Skeletal muscle tissue (tissue), 3 donors: ENCODE measurements at regions not wholly inside any gene's neighbourhood (a gene's known extent, or its start where the extent isn't known, plus 50 kb on each side); places are given as distances from the start of the nearest gene placed in this dataset.
"Not testable (repeated sequence)": the region's sequence is repeated elsewhere in the genome, so short reads cannot be mapped to it uniquely, and the experiment has no call there.

Source experiments
- H3K27ac ChIP-seq: one replicate; pipeline ENCODE4 v1.7.0; 2013; ENCODE audit warnings: mild to moderate bottlenecking, low read depth, low read length, inconsistent platforms
- H3K27me3 ChIP-seq, 3 donors: one replicate each; pipeline ENCODE4 v1.7.0; 2013; ENCODE audit warnings: low read length in 3 of 3; ENCODE audit not compliant: control insufficient read depth in 3 of 3, insufficient read depth in 3 of 3
- H3K36me3 ChIP-seq, 3 donors: one replicate each; pipeline ENCODE4 v1.7.0; 2013; ENCODE audit warnings: low read length in 3 of 3; ENCODE audit not compliant: control insufficient read depth in 3 of 3, insufficient read depth in 3 of 3
- H3K4me1 ChIP-seq, 3 donors: one replicate each; pipeline ENCODE4 v1.7.0; 2013; ENCODE audit warnings: low read length in 3 of 3, mild to moderate bottlenecking in 3 of 3; ENCODE audit not compliant: control insufficient read depth in 3 of 3, insufficient read depth in 3 of 3
- H3K4me3 ChIP-seq, 3 donors: one replicate each; pipeline ENCODE4 v1.7.0; 2013; ENCODE audit warnings: low read length in 3 of 3
- H3K9ac ChIP-seq, 3 donors: one replicate each; pipeline ENCODE4 v1.7.0; 2013; ENCODE audit warnings: low read length in 3 of 3, mild to moderate bottlenecking in 3 of 3, moderate library complexity in 2 of 3, low read depth in 1 of 3
- H3K9me3 ChIP-seq, 3 donors: one replicate each; pipeline ENCODE4 v1.7.0; 2013; ENCODE audit warnings: low read length in 3 of 3; ENCODE audit not compliant: control insufficient read depth in 3 of 3
- donor health status: Osteomylitis.

DNA sequence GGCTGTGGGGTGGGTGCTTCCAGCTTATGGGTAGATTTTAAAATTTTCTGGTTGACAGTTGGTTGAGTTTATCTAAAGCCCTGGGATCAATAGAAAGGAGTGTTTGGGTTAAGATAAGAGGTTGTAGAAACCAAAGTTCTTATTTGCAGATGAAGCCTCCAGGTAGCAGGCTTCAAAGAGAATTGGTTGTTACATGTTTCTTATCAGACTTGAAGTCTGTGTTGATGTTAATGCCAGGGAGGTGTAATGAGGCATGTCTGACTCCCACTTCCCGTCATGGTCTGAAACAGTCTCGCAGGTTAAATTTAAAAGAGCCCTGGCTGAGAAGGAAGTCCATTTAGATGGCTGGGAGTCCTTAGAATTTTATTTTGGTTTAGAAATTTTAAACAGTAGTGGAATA is 165.2 kb upstream of the TMEM72 start:
- H3K4me3 ChIP-seq = no peak overlapping the region
- H3K36me3 ChIP-seq = no peaks in the 10 kb centered on the region
- H3K27me3 ChIP-seq = no peaks in the 10 kb centered on the region
- H3K4me1 ChIP-seq = no peaks in the 10 kb centered on the region
- no peaks in the 10 kb centered on the region for H3K9me3 ChIP-seq
- no peak overlapping the region for H3K27ac ChIP-seq
- no peak overlapping the region for H3K9ac ChIP-seq

DNA sequence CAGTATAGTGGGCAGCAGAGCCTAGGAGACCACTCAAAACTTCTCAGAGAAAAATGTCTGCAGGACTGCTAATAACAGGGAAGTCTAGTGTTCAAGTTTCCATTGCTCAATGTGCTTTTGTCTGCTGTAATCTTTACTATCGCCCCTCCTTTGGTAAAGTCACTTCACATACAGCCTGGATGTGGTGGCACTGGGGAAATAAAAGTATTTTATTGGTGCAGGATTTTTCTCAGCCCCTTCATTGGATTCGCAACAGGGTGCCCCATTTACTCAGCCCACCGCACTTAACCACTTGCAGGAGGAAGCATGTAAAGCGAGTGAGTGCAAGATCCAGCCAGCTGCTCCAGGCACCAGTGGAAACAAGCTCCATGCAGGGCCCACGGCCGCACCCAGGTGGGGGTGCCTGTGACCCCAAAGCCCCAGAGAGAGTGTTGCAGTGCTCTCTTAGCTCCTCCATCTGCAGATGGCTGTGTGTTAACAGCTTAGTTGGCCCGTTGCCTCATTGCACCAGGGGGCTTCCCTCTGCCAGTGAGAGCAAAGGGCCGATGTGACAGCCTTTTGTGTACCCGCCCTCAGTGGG is 163.5 kb upstream of the TMEM72 start:
- no peak overlapping the region for H3K4me3 ChIP-seq
- no peaks in the 10 kb centered on the region for H3K27me3 ChIP-seq

DNA sequence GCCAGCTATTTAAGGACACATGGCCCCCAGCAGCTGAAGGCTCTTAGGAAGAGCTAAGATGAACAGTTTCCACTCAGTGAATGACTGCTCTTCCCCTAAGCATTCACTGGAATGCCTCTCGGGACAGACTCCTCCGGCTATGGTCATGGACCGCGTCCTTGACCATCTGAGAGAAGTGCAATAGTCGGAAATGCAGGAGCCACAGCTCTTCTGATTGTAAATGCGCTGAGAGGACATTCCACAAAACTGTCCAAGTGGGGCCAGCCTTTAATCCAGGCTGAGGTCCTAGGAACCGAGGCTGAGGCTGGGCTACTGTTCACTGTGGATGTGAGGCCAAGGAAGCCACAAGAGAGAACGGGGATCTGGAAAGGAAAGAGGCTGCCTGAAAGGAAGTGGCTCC is 162.0 kb upstream of the TMEM72 start:
- Histone ChIP-seq H3K9me3 (no peaks in the 10 kb centered on the region), H3K4me3 (no peak overlapping the region), H3K36me3 (no peaks in the 10 kb centered on the region), H3K27ac (no peak overlapping the region), H3K9ac (no peak overlapping the region), H3K4me1 (no peaks in the 10 kb centered on the region), H3K27me3 (no peaks in the 10 kb centered on the region)

More for the DNA sequence above, 163.5 kb upstream of the TMEM72 start:
- Histone ChIP-seq H3K36me3 (no peaks in the 10 kb centered on the region), H3K4me1 (no peaks in the 10 kb centered on the region), H3K9ac (no peak overlapping the region), H3K9me3 (no peaks in the 10 kb centered on the region), H3K27ac (no peak overlapping the region)

DNA sequence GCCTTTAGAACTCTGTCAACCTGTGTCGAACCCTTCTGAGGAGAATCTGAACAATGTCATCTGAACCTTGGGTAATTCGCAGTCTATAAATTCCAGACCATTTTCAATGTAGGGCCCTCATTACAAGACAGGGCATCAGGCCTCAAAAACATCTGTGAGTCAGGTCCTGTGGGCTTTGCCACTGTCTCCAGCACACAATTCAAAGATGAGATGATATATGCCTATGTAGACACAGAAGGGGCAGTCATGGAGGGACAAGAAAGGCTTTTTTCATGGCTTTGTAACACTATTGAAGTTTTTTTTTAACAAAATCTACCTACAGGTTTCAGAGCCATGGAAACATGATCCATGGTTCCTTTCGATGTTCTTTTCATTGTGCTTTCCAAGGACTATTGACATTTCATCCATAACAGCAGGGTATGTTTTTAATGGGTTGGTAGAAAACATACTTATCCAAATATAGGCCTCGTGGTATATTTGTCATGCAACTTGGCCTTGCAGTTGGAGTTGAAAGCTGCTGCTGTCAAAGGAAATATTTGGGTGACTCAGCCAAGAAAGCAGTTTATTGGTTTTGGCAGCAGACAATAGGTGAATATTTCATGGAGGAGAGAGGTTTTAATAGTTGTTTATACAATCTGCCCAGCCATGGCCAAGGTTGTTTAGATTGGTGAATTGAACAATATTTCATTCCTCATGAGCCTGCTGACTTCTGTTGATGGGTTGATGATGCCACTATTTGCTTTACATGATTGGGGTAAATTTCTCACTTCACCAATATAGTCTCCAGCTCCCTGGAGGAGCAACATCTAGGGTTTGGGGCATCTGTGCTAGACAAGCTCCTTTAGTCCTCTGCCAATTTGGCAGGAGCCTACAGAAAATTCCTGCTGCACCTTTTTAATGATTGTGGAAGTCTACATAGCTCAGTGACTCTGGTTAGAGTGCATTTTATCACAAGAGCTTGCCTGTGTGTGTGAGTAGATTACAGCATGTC is 158.4 kb upstream of the TMEM72 start:
- Histone ChIP-seq H3K9ac (no peak overlapping the region), H3K27ac (no peak overlapping the region), H3K4me1 (no peaks in the 10 kb centered on the region), H3K27me3 (no peaks in the 10 kb centered on the region), H3K9me3 (no peaks in the 10 kb centered on the region), H3K36me3 (no peaks in the 10 kb centered on the region), H3K4me3 (no peak overlapping the region)

DNA sequence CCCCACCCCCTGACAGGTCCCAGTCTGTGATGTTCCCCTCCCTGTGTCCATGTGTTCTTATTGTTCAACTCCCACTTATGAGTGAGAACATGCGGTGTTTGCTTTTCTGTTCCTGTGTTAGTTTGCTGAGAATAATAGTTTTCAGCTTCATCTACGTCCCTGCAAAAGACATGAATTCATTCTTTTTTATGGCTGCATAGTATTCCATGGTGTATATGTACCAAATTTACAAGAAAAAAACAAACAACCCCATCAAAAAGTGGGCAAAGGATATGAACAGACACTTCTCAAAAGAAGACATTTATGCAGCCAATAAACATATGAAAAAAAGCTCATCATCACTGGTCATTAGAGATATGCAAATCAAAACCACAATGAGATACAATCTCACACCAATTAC is 156.8 kb upstream of the TMEM72 start:
- H3K36me3 ChIP-seq, H3K4me3 ChIP-seq, H3K27ac ChIP-seq, H3K9ac ChIP-seq, H3K4me1 ChIP-seq, H3K9me3 ChIP-seq, H3K27me3 ChIP-seq: not testable (repeated sequence)

DNA sequence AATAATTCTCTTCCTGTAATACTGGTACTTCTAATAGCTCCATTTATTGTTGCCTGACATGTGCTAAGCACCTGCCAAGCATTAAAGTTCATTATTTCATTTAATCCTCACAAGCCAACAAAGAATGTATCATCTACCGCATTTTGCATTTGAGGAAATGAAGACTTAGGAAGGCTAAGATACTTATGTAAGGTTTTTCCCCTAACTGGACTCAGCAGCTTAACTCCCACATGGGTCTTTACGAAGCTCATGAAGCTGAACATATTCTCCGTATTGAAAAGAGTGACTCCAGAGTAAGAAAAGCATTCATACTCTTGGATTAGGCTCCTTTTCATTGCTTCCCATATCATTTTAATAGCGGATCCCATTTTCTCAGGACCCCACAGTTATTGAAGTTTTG is 155.7 kb upstream of the TMEM72 start:
- Histone ChIP-seq H3K4me3 (no peak overlapping the region), H3K4me1 (no peaks in the 10 kb centered on the region), H3K27ac (no peak overlapping the region), H3K27me3 (no peaks in the 10 kb centered on the region), H3K9ac (no peak overlapping the region), H3K36me3 (no peaks in the 10 kb centered on the region), H3K9me3 (no peaks in the 10 kb centered on the region)

DNA sequence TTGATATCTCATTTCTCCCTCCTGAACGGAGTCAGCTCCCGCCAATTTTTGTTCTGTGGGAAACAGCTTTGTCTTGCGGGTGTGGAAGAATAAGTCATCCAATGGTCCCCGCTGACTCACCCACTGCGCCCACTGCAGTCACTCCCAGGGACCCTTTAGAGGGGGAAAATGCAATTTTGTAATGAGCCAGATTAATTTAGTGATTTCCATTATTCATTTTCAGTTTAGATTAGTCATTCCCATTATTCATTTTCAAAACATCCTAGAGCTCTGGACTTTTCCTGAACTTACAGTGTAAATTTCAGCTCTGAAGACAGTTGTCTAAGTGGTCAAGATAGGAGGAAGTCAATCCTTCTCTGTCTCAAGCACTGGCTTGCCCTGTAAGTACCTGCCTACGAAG is 154.9 kb upstream of the TMEM72 start:
- no peak overlapping the region for H3K27ac ChIP-seq
- no peaks in the 10 kb centered on the region for H3K36me3 ChIP-seq
- H3K4me3 ChIP-seq = no peak overlapping the region
- H3K9ac ChIP-seq = no peak overlapping the region
- H3K4me1 ChIP-seq = no peaks in the 10 kb centered on the region
- no peaks in the 10 kb centered on the region for H3K27me3 ChIP-seq
- H3K9me3 ChIP-seq = no peaks in the 10 kb centered on the region

DNA sequence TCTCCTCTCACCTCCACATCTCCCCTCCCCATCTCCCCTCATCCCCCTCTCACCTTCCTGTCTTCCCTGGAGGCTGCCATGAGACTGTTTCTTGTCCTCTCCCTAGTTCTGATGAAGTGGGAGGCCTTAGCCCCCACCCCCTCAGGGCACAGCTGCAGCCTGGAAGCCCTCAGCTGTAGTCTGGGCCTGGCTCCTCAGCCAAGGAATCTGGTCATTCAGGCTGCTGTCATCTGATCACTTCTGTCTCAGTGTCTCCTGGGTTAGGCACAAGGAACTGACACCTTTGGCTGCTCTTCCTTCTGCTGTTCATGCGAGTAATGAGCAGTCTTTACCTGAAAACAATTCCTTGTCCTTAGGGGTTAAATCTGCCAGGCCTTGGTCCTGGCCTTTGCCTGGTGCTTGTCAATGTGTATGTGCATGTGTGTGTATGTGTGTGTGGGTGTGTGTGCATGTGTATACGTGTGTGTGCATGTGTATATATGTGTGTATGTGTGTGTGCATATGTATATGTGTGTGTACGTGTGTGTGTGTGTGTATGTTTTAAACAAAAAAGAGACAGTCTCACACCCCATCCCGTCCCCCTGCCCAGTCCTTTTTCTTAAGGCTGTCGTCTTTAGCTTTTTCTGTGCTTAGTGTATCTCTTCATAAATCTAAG is 153.5 kb upstream of the TMEM72 start:
- Histone ChIP-seq H3K27ac (no peak overlapping the region), H3K36me3 (no peaks in the 10 kb centered on the region), H3K9ac (no peak overlapping the region), H3K4me1 (no peaks in the 10 kb centered on the region), H3K27me3 (no peaks in the 10 kb centered on the region), H3K4me3 (no peak overlapping the region), H3K9me3 (no peaks in the 10 kb centered on the region)

DNA sequence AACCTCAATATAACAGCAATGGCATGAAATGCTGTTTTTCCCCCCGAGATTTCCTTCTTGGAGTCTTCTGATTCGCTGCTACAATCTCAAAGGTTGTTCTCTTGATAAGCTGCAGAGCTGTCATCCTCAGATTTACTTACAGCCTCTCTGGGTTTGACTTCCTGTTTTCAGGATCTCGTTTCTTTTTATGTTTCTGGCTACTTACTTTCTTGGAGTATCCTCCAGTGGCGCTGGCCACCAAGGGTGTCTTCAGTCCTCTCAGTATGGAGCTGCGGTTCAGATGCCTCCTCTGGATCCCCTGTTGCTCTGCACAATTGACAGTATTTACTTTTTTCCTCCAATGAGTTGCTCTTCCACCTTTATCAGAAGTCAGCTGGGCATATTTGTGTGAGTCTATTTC is 152.0 kb upstream of the TMEM72 start:
- Histone ChIP-seq H3K9me3 (no peaks in the 10 kb centered on the region), H3K4me3 (no peak overlapping the region), H3K27ac (no peak overlapping the region), H3K27me3 (no peaks in the 10 kb centered on the region), H3K36me3 (no peaks in the 10 kb centered on the region), H3K9ac (no peak overlapping the region), H3K4me1 (no peaks in the 10 kb centered on the region)

DNA sequence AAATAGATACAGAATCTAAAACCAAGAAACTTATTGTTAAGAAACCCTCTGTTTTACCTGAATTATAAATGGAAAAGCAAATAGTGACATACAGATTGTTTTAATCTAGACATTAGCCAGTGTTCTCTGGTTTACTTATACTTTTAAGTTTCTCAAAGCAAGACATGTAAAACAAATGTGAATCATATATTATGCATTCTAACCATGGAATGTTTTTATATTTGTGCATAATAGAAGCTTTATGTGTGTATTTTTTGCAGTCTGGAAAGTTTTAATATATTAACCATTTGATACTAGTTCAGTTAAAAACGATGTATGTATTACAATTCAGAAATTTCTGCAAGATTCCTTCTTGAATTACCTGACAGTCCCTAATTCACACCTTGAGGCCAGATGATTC is 150.6 kb upstream of the TMEM72 start:
- Histone ChIP-seq H3K27me3 (peaks cover 0 to 3% (median 0%) of the 10 kb centered on the region in 3 donors), H3K9me3 (no peaks in the 10 kb centered on the region), H3K4me3 (no peak overlapping the region), H3K36me3 (no peaks in the 10 kb centered on the region), H3K27ac (no peak overlapping the region), H3K9ac (no peak overlapping the region), H3K4me1 (no peaks in the 10 kb centered on the region)
